ENCODE measurements at regions not wholly inside any gene's neighbourhood (a gene's known extent, or its start where the extent isn't known, plus 50 kb on each side); places are given as distances from the start of the nearest gene placed in this dataset.

DNA sequence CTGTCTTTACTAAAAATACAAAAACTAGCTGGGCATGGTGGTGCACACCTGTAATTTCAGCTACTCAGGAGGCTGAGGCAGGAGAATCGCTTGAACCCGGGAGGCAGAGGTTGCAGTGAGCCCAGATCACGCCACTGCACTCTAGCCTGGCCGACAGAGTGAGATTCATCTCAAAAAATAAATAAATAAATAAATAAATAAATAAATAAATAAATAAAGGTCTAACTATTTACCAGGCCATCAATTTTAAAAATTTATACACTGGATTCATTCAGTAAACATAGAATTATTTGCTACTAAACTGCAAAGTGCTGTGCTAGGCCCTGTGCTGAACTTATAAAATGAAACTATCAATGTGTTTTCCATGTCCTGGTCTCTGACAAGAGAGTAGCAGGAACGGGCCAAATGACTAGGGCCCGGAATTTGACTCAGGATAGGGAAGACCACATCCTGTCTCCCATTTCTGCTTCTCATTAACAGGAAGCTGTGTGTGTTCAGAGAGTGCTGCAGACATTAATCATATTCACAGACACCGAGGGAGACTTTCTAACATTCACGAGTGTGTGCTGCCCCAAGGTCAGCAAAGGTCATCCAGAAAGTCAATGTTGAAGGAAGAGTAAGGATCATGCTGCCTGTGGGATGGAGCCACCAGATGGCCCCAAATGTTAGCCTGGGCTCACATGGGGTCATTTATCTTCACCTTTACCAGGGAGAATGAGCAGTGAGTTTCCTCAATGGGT, 95.8 kb downstream of the SPP2 start:
- DNase-seq: no peak

DNA sequence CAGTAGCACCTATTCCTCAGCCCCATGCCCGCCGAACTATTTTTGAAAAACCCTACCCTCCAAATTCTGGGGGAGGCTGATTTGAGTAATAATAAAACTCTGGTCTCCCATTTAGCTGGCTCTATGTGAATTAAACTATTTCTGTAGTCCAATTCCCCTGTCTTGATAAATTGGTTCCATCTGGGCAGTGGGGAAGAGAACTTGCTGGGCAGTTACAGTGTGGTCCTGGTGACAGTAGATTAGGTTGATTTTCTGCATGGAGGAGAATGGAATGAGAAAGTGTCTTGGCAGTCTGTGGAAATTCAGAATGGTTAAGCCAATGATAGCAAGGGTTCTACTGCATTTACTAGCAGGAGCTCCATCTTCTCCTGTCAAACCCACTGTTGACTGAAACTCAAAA, 95.0 kb downstream of the SPP2 start:
- DNase-seq: no peak

DNA sequence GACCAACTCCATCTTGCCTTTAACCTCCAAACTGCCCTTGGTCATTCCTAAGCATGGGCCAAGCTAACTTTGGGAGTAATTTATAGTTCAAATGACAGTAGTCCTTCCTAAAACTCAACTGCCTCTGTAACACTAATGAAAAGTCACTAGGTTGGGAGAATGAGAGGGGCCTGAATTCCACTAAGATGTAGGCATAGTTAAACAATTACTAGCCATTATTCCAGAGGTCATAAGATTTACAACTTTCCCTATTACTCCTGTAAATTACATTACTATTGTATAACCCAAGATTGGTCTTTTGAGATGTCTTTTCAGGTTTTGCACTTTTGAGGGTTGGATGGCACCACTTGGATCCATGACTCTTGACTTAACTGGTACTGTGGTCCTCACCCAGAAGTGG, 94.6 kb downstream of the SPP2 start:
- no peak for DNase-seq

DNA sequence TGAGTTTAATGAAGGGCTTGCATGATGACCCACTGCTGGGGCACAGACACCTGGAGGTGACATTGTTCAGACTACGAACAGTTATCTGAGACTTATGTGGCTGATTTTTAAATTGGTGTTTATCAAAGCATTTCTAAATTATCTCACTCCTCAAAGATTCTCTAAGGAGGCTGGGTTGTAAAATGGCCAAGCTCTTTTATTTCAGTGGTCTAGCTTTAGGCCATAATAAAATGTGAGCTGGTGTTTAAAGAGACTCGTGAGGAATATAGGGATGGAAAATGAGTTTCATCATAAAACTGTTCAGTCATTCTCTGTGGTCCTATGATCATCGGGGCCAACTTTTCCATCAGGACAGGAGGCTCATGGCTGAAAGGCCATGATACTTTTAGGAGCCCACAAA, 93.4 kb downstream of the SPP2 start:
- no peak for DNase-seq

DNA sequence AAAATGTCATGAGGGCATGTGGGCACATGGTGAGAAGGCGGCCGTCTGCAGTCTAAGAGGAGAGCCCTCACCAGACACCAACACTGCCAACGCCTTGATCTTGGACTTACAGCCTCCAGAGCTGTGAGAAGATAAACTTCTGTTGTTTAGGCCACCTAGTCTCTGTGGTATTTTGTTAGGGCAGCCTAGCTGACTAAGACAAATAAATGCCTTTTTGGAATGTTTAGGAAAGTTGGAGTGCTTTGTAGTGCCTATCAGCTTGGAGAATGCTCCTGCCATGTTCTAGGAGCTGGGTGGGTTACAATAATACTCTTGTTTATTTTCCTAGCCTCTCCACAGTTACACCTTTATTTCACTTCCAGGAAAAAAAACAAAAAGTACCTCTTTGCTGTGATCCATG, 92.0 kb downstream of the SPP2 start:
- no peak for DNase-seq

DNA sequence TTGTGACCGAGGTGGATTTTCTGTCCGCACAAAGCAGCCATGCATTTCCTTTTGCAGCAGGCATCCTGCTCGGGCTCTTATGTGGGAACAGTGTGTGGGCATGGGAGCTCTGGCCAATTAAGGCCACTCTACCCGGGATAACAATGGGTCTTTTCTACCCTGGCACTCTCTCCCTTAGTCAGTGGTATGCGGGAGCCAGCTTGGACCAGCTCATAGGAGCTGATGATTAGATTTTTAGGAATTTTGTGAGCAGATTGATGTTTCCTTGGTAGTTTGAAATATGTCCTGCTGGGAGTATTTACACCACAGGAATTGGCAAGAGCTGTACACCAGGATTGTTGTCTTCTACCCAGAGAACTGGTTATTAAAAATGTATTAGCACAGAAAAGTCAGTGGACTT, 89.3 kb downstream of the SPP2 start:
- DNase-seq: no peak

DNA sequence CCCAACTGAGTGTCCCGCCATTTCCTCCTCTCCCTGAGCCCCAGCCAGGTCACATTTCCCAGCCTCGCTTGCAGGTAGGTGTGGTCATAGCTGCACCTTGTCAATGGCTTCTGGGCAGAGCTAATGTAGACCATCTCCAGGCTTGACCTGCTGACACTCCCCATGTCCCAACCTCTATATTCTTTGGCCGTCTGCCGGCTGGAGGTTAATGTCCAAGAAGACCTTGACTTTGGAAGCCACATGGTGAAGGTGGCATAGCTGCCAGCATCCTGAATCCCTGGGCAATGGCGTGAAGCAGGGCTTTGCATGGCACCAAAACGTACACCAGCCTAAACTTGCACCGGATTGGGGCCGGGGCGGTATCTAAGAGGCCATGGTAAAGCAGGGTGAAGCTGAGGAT, 88.3 kb downstream of the SPP2 start:
- no peak for DNase-seq

DNA sequence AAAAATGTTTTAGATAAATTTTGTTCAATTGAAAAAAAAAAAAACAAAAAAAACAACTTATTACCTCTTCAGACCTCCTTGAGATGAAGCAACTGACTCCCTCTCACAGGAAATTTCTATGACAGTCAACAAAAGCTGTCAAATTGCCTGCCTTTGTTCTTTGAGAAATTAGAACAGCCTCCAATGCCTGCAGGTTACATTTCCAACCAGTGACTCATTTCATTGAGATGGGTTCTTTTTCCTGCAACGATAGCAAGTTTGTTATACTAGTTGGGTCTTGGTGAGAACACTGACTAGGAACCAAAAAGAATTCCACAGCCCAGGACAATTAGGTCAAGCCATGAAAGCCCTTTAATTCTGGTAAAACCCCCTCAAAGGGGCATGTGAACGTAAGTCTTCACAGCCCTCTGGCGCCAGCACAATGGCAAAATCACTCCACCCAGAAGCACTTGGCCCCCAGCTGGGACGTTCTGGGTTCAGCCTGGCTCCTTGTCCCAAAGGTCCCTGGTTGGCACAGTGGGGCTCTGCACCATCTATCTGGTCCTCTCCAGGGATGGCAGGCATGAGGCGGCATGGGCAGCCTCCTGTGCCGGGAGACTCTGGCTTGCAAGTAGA, 87.0 kb downstream of the SPP2 start:
- DNase-seq: no peak

DNA sequence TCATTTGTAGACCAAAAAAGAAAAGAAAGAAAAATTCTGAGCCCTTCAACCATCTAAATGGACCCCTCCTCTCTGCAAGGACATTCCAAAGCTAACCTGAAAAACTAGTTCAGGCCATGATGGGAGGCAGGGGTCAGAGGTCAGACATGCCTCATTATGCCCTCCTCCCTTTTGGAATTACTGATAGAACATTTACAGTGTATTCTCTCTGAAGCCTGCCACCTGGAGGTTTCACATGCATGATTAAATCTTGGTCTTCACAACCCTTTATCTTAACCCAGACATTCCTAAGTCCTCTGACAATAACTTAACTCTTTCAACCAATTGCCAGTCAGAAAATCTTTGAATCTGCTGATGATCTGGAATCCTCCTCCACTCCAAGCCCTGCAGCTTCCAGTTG, 86.0 kb downstream of the SPP2 start:
- no peak for DNase-seq

DNA sequence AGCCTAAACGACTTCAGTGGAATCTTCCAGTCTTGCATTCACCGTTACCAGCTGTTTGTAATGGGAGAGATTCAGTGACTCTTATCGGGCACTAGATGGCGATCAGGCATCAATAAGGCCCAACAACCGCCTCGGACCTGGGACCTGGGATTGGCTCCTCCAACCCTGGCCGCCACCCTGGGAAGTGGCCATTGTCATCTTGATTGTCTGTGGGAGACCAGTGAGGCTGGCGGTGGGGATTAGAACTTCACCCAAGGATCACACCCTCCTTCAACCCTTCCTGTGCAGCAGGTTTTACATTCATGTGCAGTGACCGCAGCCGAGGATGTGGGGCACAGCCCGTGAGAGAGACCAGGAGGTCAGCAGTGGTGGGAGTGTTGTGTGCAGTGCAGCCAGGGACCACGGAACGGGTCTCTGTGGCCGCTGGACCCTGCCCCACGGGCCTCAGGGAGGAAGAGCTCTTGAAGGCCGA, 85.3 kb downstream of the SPP2 start:
- no peak for DNase-seq

DNA sequence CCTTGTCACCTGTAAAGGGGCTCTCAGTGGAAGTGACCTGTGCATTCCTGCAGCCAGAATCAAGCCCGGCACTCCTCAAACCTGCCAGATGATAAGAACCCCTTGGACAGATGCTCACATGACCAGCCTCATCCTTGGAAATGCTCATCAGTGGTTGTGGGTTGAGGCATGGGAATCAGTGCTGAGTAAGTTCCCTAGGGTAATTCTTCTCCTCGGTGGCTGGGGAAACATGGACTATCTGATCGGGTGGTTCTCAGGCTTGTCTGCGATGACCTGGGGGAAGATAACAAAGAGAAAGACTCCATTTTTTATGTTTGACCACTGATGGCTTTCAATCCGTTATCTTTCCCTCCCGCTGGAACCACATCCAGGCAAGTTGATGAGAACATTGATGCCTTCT, 84.0 kb downstream of the SPP2 start:
- no peak for DNase-seq

DNA sequence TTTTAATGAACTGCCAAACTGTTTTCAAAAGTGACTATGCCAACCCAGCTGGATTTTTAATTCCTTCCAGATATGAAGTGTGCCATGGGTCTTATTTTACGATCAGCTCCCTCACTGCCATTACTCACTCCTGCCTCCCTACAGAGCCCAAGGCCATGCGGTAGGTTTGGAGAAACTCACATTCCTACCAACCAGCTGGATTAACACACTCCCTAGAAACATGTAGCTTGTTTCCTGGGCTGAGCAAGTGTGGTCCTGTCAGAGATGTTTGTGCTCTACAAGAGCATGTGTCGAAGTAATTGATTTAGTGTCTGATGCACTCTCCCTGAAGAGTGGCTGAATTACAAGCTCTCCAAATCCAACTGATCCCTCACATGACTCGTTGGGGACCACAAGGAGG, 82.5 kb downstream of the SPP2 start:
- DNase-seq: no peak

DNA sequence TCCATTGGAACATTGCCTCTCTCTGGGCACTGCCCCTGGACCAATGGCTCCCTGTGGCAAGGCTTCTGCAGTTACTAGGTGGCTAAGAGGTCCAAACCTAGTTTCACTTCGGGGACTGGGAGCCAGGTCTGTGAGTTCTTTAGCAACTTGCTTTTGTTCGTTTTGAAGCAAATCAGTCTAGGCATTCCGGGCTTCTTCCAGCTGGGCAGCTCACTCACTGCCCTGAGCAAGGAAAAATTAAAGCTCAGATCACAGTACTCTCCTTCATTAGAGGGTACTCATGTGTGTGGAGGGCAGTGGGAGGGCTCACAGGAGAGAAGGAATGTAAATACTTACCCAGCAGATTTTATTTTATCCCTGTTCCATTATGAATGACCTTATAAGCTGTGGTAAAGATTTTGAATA, 80.3 kb downstream of the SPP2 start:
- no peak for DNase-seq

DNA sequence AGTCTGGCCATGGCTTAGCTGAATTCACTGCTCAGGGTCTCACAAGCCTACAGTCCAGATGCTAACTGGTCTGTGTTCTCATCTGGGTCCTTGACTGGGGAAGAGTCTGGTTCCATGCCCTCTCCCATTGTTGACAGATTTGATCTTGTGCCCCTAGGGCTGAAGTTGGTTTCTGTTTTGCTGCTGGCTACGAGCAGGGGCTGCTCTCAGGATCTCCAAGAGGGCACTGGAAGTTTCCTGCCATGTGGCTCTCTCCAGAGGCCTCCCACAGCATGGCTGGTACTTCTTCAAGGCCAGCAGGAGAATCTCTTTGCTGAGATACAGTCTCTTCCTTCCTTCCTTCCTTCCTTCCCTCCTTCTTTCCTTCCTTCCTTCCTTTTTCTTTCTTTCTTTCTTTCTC, 78.1 kb downstream of the SPP2 start:
- no peak for DNase-seq

Data from KG1 (cell line).